SH-SY5Y (cell line): ENCODE measurements at regions not wholly inside any gene's neighbourhood (a gene's known extent, or its start where the extent isn't known, plus 50 kb on each side); places are given as distances from the start of the nearest gene placed in this dataset.

Source experiments
- GATA2 ChIP-seq: IDR thresholded peaks from 2 replicates; pipeline ENCODE4 v1.6.1; 2011; ENCODE audit warnings: mild to moderate bottlenecking, low read depth, low read length
- GATA3 ChIP-seq: IDR thresholded peaks from 2 replicates; pipeline ENCODE4 v1.6.1; 2011; ENCODE audit warnings: low read depth, mild to moderate bottlenecking, low read length, moderate library complexity

DNA sequence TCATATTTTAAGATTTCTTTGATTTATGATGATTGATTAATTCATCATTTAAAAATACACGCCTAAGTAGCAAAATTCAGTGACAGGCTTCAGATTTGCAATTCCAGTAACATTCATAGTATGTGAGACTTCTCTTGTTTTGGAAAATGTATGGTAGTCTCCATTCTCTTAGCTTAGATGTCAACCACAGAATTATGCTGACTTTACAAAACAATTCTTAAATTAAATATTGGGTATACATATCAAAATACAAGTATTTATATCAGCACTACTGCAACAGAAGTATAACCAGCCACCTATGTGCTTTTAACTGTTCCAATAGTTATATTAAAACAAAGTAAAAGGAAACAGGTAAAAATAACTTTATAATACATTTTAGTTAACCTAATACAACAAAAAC lies 1328.6 kb upstream of the ADGRL2 start:
- no peak for TF ChIP-seq GATA3
- no peak for TF ChIP-seq GATA2
